ENCODE measurements at regions not wholly inside any gene's neighbourhood (a gene's known extent, or its start where the extent isn't known, plus 50 kb on each side); places are given as distances from the start of the nearest gene placed in this dataset.
"Not testable (repeated sequence)": the region's sequence is repeated elsewhere in the genome, so short reads cannot be mapped to it uniquely, and the experiment has no call there.

DNA sequence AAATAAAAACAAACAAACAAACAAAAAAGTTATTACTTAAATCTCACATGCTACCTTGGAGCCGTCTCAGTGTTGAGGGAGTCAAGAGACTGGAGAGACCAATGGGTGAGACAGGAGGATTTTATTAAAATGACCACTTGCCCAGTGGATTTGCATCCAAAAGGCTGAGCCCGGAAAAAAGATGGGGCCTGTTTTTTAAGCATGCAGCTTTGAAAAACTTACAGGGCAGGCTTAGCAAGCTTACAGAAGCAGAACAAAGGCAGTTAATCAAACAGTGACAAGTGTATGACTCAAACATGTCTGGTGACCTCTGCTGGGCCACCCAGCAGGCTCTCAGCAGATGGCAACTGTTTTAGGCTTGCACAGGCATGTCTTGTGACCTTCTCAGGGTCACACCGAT is 82.5 kb downstream of the POTEH start:
- not testable (repeated sequence) for DNase-seq (ENCODE audit: low read depth)

- DNase-seq (ENCODE audit: low read depth), result not testable (repeated sequence)
Measured at GRCh38 chr22:15775118-15775517, 85.3 kb downstream of the POTEH start.

DNA sequence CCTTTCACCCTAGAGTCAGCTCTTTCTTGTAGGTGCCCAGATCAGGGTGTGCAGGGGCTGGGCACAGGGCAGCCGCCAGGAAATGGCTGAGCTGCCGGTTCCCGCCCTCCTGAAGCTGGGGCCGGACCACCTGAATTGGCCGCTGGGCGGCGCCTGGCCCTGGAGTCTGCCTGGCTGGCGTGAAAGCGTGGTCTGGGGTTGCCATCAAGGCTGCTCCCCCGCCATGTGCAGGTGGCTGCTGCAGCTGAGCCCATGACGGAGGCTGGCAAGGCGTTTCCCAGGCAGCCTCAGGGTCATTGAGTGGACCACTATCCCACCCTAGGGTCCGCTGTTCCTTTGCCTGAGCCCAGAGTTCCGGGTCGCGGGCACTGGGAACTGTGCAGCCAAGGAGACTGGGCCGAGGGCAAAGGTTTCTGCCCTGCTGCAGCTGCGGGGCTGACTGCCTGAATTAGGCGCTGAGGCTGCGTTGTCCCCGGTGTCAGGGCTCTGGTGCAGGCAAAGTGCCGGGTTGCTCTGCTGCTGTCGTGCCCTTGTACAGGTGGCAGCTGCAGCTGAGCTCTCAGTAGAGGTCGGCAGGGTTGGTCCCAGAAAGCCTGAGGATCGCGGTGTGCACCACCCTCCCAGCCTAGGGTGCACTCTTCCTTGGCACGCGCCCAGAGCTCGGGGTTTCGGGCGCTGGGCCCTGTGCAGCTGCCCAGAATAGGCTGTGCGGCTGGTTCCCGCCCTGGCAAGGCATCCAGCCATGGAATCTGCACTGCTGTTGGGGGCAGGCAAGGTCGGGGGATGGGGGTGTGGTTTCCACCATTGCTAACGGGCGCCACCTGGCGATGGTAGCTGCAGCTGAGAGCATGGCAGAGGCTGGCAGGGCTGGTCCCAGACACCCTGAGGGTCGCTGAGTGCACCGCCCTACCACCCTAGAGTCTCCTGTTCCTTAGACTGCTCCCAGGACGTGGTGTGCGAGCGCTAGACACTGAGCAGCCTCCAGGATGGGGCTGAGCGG is 86.1 kb downstream of the POTEH start:
- DNase-seq (ENCODE audit: low read depth), result not testable (repeated sequence)

GRCh38 chr22:15776727-15777126 is 86.9 kb downstream of the POTEH start:
- DNase-seq (ENCODE audit: low read depth), result not testable (repeated sequence)

DNA sequence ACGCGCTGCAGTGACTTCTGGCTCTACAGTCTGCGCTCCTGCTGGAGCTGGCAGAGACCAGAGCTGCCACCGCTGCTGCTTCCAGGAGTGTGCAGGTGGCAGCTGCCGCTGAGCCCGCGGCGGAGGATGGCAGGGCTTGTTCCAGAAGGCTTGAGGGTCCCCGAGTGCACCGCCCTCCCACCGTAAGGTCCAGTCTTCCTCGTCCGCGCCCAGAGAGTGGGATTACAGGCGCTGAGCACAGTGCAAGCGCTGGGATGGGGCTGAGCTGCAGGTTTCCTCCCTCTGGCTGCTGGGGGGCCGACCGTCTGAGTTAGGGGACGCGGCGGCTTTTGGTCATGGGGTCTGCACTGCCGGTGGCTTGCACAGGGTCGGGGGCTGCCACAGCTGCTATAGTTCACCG is 87.3 kb downstream of the POTEH start:
- not testable (repeated sequence) for DNase-seq (ENCODE audit: low read depth)

GRCh38 chr22:15777557-15777956 is 87.7 kb downstream of the POTEH start:
- not testable (repeated sequence) for DNase-seq (ENCODE audit: low read depth)

GRCh38 chr22:15778366-15778765 is 88.5 kb downstream of the POTEH start:
- DNase-seq (ENCODE audit: low read depth), result not testable (repeated sequence)

- DNase-seq (ENCODE audit: low read depth), result not testable (repeated sequence)
Measured at GRCh38 chr22:15781652-15782051, 91.8 kb downstream of the POTEH start.

GRCh38 chr22:15782933-15783332 is 93.1 kb downstream of the POTEH start:
- not testable (repeated sequence) for DNase-seq (ENCODE audit: low read depth)

DNA sequence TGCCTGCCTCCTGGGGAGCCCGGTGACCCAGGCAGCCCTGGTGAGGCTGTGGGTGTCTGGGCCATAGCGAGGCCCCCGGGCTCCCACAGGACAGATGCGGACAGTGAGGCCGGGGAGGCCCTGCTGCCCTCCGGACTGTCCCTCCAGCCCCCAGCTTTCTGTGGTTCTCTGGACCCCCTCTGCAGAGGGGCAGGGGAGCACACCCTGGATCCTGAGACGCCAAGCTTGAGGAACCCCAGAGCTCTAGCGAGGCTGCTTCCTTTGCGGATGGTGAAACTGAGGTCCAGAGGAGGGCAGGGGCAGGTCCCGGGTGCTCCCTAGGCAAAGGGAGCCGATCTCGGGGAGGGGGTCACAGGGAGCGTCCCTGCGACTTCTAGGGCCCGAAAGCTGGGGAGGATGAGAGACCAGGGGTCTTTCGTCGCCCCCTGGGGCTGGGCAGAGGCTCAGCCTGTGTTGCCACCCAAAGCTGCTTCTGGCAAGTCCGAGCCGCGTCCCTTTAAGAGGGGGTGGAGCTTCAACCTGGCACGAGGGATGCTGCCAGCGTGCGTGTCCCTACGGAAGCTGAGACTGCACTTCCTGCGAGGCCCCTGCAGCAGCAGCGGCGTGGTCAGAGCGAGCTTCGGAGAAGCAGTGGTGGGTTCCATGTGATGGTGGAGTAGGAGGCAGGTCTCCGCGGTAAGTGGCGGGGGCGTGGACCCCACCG is 94.7 kb downstream of the POTEH start:
- DNase-seq (ENCODE audit: low read depth), result not testable (repeated sequence)

DNA sequence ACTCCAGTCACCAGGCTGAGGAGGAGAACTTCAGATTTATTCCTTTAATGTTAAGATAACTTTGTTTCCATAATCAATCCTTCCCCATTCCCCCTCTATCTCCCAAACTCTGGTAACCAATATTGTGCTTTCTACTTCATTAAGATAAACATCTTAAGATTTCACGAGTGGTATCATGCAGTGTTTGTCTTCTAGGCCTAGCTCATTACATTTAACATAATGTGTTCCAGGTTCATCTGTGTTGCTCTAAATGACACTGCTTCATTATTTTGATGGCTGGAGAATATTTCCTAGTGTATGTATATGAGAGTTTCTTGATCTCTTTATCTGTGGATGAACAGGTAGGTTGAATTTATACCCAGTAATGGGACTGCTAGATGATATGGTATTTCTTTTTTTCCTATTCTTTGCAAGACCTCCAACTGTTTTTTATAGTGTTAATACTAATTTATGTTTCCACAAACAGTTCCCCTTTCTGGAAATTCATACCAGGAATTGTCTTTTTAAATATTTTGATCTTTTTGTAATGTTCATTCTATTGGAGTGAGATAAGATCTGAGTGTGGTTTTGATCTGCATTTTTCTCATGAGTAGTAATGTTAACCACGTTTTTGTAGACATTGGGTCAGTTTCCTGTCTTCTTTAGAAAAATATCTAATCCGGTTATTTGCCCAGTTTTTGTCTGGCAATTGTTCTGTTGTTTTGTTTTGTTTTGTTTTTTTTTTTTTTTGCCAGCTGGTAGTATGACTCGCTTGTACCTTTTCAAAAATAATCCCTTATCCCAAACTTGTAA is 97.3 kb downstream of the POTEH start:
- DNase-seq (ENCODE audit: low read depth), result peak; percentile 26

GRCh38 chr22:15791557-15791956 is 101.7 kb downstream of the POTEH start:
- not testable (repeated sequence) for DNase-seq (ENCODE audit: low read depth)

- not testable (repeated sequence) for DNase-seq (ENCODE audit: low read depth)
Measured at GRCh38 chr22:15799935-15800334, 110.1 kb downstream of the POTEH start.

- not testable (repeated sequence) for DNase-seq (ENCODE audit: low read depth)
Measured at GRCh38 chr22:15811141-15811540, 121.3 kb downstream of the POTEH start.

DNA sequence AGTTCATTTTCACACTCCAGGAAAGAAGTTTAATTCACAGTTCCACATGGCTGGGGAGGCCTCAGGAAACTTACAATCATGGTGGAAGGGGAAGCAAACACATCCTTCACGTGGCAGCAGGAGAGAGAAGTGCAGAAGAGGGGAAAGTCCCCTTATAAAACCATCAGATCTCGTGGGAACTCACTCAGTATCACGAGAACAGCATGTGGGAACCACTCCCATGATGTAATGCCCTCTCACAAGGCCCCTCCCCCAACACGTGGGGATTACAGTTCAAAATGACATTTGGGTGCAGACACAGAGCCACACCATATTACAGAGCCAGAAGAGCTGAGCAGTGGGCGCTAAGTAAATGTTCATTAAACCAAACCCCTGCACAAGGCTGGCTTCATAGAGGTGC is 126.0 kb downstream of the POTEH start:
- not testable (repeated sequence) for DNase-seq (ENCODE audit: low read depth)

GRCh38 chr22:15816470-15816869 is 126.6 kb downstream of the POTEH start:
- DNase-seq (ENCODE audit: low read depth), result not testable (repeated sequence)

DNA sequence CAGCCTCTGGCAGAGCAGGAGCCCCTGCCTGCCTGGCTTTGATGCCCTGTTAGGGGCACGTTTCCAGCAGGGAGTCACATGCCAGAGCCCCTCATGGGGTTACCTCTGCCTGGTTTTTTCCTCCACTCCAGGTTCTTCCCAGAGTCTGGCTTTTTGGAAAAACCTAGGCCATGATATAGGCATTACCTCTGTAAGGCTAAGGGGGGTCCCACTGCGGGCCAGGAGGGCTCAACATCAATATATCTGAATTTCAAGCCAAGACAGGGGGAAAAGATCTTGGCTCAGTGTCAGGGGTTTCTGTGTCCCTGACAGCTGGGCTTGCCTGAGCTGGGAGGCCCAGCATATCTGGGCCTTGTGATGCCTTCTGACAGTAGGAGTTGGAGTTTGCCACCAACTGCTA is 127.4 kb downstream of the POTEH start:
- not testable (repeated sequence) for DNase-seq (ENCODE audit: low read depth)

DNA sequence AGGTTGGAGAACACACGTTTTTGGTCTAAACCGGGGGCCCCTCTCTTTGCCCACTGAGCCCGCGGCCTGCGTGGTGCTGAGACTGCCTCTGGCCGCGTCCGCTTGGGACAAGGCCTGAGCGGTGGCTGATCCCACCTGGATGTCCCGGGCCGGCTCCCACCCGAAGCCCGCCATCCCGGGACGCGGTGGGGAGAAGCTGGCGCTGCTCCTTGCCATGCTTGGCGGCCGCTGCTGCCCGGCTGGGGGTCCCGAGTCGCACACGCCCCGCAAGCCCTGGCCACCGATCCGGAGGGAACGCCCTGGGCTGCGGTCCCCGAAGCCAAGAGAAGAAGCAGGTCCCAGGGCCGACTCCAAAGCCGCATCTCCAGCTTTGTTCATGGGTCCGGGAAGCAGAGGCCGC is 130.1 kb downstream of the POTEH start:
- not testable (repeated sequence) for DNase-seq (ENCODE audit: low read depth)

- not testable (repeated sequence) for DNase-seq (ENCODE audit: low read depth)
Measured at GRCh38 chr22:15821088-15821487, 131.3 kb downstream of the POTEH start.

DNA sequence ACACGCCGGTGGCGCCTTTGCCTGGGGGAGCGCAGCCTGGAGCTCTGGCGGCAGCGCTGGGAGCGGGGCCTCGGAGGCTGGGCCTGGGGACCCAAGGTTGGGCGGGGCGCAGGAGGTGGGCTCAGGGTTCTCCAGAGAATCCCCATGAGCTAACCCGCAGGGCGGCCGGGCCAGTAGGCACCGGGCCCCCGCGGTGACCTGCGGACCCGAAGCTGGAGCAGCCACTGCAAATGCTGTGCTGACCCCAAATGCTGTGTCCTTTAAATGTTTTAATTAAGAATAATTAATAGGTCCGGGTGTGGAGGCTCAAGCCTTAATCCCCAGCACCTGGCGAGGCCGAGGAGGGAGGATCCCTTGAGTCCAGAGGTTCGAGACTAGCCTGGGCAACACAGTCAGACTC is 132.2 kb downstream of the POTEH start:
- not testable (repeated sequence) for DNase-seq (ENCODE audit: low read depth)

- DNase-seq (ENCODE audit: low read depth), result not testable (repeated sequence)
Measured at GRCh38 chr22:15823178-15823577, 133.4 kb downstream of the POTEH start.

GRCh38 chr22:15832235-15832634 is 142.4 kb downstream of the POTEH start:
- not testable (repeated sequence) for DNase-seq (ENCODE audit: low read depth)

Data from HS-27A (cell line).